ENCODE measurements at regions not wholly inside any gene's neighbourhood (a gene's known extent, or its start where the extent isn't known, plus 50 kb on each side); places are given as distances from the start of the nearest gene placed in this dataset.
"Not testable (repeated sequence)": the region's sequence is repeated elsewhere in the genome, so short reads cannot be mapped to it uniquely, and the experiment has no call there.

DNA sequence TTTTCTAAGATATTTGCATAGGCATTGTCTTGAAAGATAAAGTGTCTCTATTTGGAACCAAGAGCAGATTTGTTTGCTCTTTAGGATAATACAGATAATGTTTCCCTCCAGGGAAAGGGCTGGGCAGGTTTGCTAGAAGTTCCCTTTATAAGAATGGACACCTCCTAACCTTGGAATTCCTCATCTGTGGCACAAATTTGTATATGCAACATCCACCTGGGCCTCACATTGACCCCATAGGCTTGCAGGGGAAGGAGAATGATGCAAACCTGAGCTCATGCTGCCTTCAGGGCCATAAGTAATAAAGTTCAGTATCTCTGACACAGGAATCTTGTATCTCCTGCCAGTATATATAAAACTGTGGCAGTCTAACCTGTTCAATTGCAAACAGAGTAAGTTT lies 508.4 kb upstream of the MIR17HG start:
- ChIA-PET POLR2A (ENCODE audit: unreplicated experiment) (interaction anchor here (0.6 kb wide), 1 partner anchor 1286 kb away, joined by 3 read pairs; no protein-coding TSS in a partner anchor), CTCF (no interaction called here)
- Histone ChIP-seq H3K36me3 (ENCODE audit: low read depth, low read length) (no peaks in the 10 kb centered on the region; the same call in 1 of the 2 replicates), H3K4me1 (ENCODE audit: insufficient read depth, low read length) (peaks cover 30% of the 10 kb centered on the region), H2AFZ (ENCODE audit: low read length) (no peak overlapping the region), H3K4me3 (ENCODE audit: low read length) (peak overlapping the region; percentile 35; the same call in 1 of the 2 replicates), H3K9ac (ENCODE audit: low read length) (peak overlapping the region; percentile 98), H3K27ac (ENCODE audit: low read length) (peak overlapping the region; percentile 98), H3K9me3 (ENCODE audit: low read length) (no peaks in the 10 kb centered on the region), H3F3A (ENCODE audit: low read length, unreplicated experiment) (peaks cover 9% of the 10 kb centered on the region), H3K9me2 (replicated peaks; ENCODE audit: low read length) (no peaks in the 10 kb centered on the region), H4K20me1 (ENCODE audit: low read length) (no peaks in the 10 kb centered on the region), H3K27me3 (ENCODE audit: low read length) (no peaks in the 10 kb centered on the region), H3K4me2 (ENCODE audit: low read length) (peak overlapping the region; percentile 77), H3K79me2 (ENCODE audit: low read length) (peaks cover 55% of the 10 kb centered on the region)
- no peak for TF ChIP-seq EZH2phosphoT487 (IDR thresholded peaks at IDR 0.05; ENCODE audit: borderline replicate concordance, low read length)
- no peak for TF ChIP-seq EZH2 (IDR thresholded peaks at IDR 0.05; ENCODE audit: low read length, unreplicated experiment)
- TF ChIP-seq, protein P1, sequence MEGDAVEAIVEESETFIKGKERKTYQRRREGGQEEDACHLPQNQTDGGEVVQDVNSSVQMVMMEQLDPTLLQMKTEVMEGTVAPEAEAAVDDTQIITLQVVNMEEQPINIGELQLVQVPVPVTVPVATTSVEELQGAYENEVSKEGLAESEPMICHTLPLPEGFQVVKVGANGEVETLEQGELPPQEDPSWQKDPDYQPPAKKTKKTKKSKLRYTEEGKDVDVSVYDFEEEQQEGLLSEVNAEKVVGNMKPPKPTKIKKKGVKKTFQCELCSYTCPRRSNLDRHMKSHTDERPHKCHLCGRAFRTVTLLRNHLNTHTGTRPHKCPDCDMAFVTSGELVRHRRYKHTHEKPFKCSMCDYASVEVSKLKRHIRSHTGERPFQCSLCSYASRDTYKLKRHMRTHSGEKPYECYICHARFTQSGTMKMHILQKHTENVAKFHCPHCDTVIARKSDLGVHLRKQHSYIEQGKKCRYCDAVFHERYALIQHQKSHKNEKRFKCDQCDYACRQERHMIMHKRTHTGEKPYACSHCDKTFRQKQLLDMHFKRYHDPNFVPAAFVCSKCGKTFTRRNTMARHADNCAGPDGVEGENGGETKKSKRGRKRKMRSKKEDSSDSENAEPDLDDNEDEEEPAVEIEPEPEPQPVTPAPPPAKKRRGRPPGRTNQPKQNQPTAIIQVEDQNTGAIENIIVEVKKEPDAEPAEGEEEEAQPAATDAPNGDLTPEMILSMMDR (conservative IDR thresholded peaks at IDR 0.05; ENCODE audit: low read depth, low read length), result no peak
- DNase-seq (peak; percentile 82), ATAC-seq (peak; percentile 79)
- intact Hi-C loops (cut with micrococcal nuclease), result loop anchor here (1.0 to 5.0 kb wide), 2 partner anchors 27 to 142 kb away; no protein-coding TSS in a partner anchor
- TSS peak; percentile 39 for BruUV-seq (replicated peaks)

DNA sequence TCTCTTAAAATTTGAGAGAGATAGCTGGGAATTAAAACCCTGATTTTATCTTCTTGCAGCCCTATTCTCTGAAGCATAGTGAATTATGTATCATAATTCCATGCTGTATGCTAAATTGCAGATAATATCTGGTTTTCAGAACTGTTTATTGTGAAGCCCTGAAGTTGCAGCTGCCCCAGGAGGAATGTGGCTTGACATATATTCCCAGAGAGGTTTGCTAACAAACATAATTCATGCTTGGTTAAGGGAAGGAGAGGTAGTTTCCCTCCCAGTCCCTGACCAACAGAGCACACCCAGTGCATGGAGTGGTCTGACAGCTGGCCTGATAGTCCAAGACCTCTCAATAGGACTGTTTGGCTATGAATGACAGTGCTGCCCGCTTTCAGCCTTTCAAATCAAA lies 500.6 kb upstream of the MIR17HG start:
- Histone ChIP-seq H3K27ac (ENCODE audit: low read length) (no peak overlapping the region), H3K4me3 (ENCODE audit: low read length) (peak overlapping the region; percentile 60), H3K9me2 (replicated peaks; ENCODE audit: low read length) (no peaks in the 10 kb centered on the region), H3K4me1 (ENCODE audit: insufficient read depth, low read length) (peaks cover 33% of the 10 kb centered on the region), H3K9me3 (ENCODE audit: low read length) (no peaks in the 10 kb centered on the region), H4K20me1 (ENCODE audit: low read length) (peaks cover 20% of the 10 kb centered on the region; the same call in 1 of the 2 replicates), H3K36me3 (ENCODE audit: low read depth, low read length) (peaks cover 32% of the 10 kb centered on the region), H3F3A (ENCODE audit: low read length, unreplicated experiment) (no peaks in the 10 kb centered on the region), H3K9ac (ENCODE audit: low read length) (no peak overlapping the region), H3K79me2 (ENCODE audit: low read length) (peaks cover 63% of the 10 kb centered on the region), H3K27me3 (ENCODE audit: low read length) (no peaks in the 10 kb centered on the region), H2AFZ (ENCODE audit: low read length) (no peak overlapping the region), H3K4me2 (ENCODE audit: low read length) (peak overlapping the region; percentile 77)
- TF ChIP-seq EZH2 (IDR thresholded peaks at IDR 0.05; ENCODE audit: low read length, unreplicated experiment) (no peak), EZH2phosphoT487 (IDR thresholded peaks at IDR 0.05; ENCODE audit: borderline replicate concordance, low read length) (no peak)
- TF ChIP-seq, protein P1 (conservative IDR thresholded peaks at IDR 0.05; ENCODE audit: low read depth, low read length), result no peak
- ChIA-PET POLR2A (ENCODE audit: unreplicated experiment) (interaction anchor here (0.6 kb wide), 1 partner anchor 254 kb away, joined by 9 read pairs; no protein-coding TSS in a partner anchor), CTCF (no interaction called here)
- ATAC-seq (no peak), DNase-seq (no peak)
- BruUV-seq (replicated peaks), result no TSS peak
- intact Hi-C loops (cut with micrococcal nuclease), result no loop called here

DNA sequence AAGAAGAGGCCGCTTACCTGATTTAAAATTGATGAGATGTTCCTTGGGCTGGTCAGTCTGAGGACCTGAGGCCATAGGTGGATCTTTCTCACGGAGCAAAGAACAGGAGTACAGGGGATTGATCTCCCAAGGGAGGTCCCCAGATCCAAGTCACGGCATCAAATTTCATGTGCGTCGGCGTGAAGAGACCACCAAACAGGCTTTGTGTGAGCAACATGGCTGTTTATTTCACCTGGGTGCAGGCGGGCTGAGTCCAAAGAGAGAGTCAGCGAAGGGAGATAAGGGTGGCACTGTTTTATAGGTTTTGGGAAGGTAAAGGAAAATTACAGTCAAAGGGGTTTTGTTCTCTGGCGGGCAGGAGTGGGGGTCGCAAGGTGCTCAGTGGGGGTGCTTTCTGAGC lies 493.8 kb upstream of the MIR17HG start:
- H3K9me3 ChIP-seq (ENCODE audit: low read length); H2AFZ ChIP-seq (ENCODE audit: low read length); DNase-seq; H3K4me1 ChIP-seq (ENCODE audit: insufficient read depth, low read length); intact Hi-C loops (cut with micrococcal nuclease); ATAC-seq; CTCF ChIA-PET; H3K9me2 ChIP-seq (replicated peaks; ENCODE audit: low read length); POLR2A ChIA-PET (ENCODE audit: unreplicated experiment); H3K27ac ChIP-seq (ENCODE audit: low read length); H3F3A ChIP-seq (ENCODE audit: low read length, unreplicated experiment); BruUV-seq (replicated peaks); H3K4me3 ChIP-seq (ENCODE audit: low read length); H3K27me3 ChIP-seq (ENCODE audit: low read length); H3K4me2 ChIP-seq (ENCODE audit: low read length); H3K9ac ChIP-seq (ENCODE audit: low read length): not testable (repeated sequence)
- peaks cover 37% of the 10 kb centered on the region for H3K79me2 ChIP-seq (ENCODE audit: low read length)
- peaks cover 16% of the 10 kb centered on the region for H4K20me1 ChIP-seq (ENCODE audit: low read length)
- H3K36me3 ChIP-seq (ENCODE audit: low read depth, low read length), result peaks cover 16% of the 10 kb centered on the region; the same call in 1 of the 2 replicates
